ENCODE measurements at regions not wholly inside any gene's neighbourhood (a gene's known extent, or its start where the extent isn't known, plus 50 kb on each side); places are given as distances from the start of the nearest gene placed in this dataset.

- TF ChIP-seq CTCF (IDR thresholded peaks at IDR 0.05; ENCODE audit: low read depth, low read length), result no peak
- TF ChIP-seq MAX (IDR thresholded peaks at IDR 0.05; ENCODE audit: low read depth, low read length), result no peak
These were observed 277.7 kb upstream of the SALL3 start for GRCh38 chr18:78701771-78702396.
